SJSA1 (cell line): ENCODE measurements at regions not wholly inside any gene's neighbourhood (a gene's known extent, or its start where the extent isn't known, plus 50 kb on each side); places are given as distances from the start of the nearest gene placed in this dataset.

Source experiments
- DNase-seq, 2 experiments: peaks; one replicate each; pipeline ENCODE4 v3.0.0-alpha.2; 2015 to 2020; ENCODE audit warnings: low spot score in 2 of 2, low read depth in 1 of 2
- H3K27ac ChIP-seq: fragments of 250-450 bp; sonication (Bioruptor Pico); 2 replicates; pipeline ENCODE4 v1.5.1; 2020; ENCODE audit warnings: mild to moderate bottlenecking, moderate library complexity
- H3K27me3 ChIP-seq: fragments of 250-450 bp; sonication (Bioruptor Pico); replicated peaks from 2 replicates; pipeline ENCODE4 v1.5.1; 2020; ENCODE audit warnings: mild to moderate bottlenecking, moderate library complexity
- H3K36me3 ChIP-seq: fragments of 250-450 bp; sonication (Bioruptor Pico); 2 replicates; pipeline ENCODE4 v1.5.1; 2020; ENCODE audit warnings: mild to moderate bottlenecking
- H3K4me1 ChIP-seq: fragments of 250-450 bp; sonication (Bioruptor Pico); replicated peaks from 2 replicates; pipeline ENCODE4 v1.6.1; 2021; ENCODE audit warnings: mild to moderate bottlenecking
- H3K4me3 ChIP-seq: fragments of 250-450 bp; sonication (Bioruptor Pico); 2 replicates; pipeline ENCODE4 v1.5.1; 2020; ENCODE audit warnings: mild to moderate bottlenecking
- H3K9me3 ChIP-seq: fragments of 250-450 bp; sonication (Bioruptor Pico); replicated peaks from 2 replicates; pipeline ENCODE4 v1.5.1; 2020; ENCODE audit warnings: mild to moderate bottlenecking

DNA sequence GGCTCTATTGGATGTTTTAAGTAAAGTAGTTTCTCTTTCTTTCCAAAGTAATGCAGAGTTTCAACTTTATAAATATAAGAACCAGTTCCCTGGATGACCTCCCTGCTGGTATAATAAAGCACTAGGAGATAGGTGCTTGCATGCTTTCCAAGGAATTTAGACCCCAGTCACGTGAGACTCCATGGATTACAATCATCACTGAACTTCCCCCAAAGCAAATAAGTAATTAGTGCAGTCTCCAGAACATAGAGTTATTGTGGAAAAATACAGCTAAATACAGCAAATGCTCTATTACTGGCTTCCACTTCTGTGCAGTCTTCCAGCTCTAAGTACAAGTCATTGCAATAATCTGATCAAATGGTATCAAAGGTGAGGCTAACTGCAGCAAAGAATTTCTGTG lies 220.2 kb upstream of the STEAP1 start:
- Histone ChIP-seq H3K36me3 (no peaks in the 10 kb centered on the region), H3K9me3 (no peaks in the 10 kb centered on the region), H3K27ac (no peak overlapping the region), H3K4me3 (no peak overlapping the region), H3K4me1 (no peaks in the 10 kb centered on the region), H3K27me3 (no peaks in the 10 kb centered on the region)
- no peak for DNase-seq

DNA sequence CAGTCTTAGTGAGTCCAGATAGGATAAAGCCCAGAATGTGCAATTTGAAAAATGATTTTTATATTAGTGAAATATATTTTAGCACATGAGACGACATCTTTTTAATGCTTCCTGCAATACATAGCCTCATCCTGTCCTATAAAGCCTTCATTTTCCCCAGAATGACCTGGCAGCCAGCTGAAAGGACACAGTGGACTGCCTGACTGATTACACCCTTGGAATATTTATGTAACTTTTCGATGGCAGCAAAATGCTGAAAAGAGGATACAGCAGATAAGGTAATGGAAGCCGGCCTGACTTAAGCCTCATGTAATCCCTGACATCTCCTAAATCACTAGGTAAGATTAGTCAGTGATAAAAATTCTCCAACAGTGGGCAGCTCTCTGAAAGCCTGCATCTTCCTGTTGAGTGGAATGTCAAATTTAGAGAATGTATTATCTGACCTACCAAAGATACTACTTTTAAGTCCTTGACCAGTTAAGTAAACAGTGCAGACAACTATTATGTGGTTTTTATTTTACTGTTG lies 210.7 kb upstream of the STEAP1 start:
- Histone ChIP-seq H3K36me3 (no peaks in the 10 kb centered on the region), H3K9me3 (no peaks in the 10 kb centered on the region), H3K27ac (no peak overlapping the region), H3K4me3 (no peak overlapping the region), H3K4me1 (no peaks in the 10 kb centered on the region), H3K27me3 (no peaks in the 10 kb centered on the region; the same call in 1 of the 2 replicates)
- no peak for DNase-seq

DNA sequence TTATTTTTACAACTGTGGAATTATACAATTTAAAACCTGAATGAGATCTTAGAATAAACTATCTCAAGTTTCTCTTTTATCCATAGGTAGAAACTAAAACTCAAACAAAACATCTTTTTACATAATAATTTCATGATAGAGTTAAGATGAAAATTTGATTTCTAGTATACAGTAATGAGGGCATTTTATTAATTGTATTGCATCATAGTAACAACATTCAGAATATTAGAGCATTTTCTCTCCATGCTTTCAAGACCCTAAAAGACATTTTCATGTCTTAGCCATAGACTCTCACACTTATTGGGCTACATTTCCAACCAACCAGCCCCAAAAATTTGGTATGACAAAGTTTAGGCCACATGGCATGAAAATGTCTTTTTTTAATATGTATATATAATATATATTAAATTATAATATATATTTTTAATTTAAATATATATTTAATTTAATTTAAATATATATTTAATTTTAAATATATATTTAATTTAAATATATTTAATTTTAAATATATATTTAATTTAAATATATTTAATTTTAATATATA lies 195.7 kb upstream of the STEAP1 start:
- Histone ChIP-seq H3K27me3 (no peaks in the 10 kb centered on the region), H3K9me3 (no peaks in the 10 kb centered on the region), H3K36me3 (no peaks in the 10 kb centered on the region), H3K27ac (no peak overlapping the region), H3K4me3 (no peak overlapping the region), H3K4me1 (no peaks in the 10 kb centered on the region)
- DNase-seq, result no peak

DNA sequence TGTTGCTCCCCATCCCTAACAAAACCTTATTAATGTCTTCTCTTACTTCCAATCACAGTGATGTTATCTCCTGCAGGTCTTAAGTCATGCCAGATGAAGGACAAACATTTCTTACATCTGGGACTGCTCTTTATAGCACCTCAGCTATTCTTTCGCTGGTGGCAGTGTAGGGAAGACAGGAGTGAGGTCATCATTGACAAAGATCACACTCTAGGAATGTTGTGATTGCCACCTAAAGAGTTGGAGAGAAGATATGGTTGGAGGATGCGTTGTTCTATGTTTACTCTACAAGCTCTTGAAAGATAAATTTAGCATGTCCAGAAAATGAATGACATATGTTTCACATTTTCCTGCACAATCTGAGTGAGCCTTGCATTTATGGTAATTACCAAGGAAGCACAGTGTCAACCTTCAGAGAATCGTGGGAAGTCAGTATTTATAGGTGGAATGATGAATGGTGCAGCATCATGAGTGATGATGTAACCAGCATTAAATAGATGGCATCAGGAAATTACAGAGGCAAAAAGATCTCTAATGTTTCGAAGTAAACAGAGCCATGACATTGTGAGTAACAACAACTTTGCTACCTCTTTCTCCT lies 188.1 kb upstream of the STEAP1 start:
- Histone ChIP-seq H3K27ac (no peak overlapping the region), H3K9me3 (no peaks in the 10 kb centered on the region), H3K4me1 (no peaks in the 10 kb centered on the region), H3K4me3 (no peak overlapping the region), H3K36me3 (no peaks in the 10 kb centered on the region), H3K27me3 (no peaks in the 10 kb centered on the region)
- DNase-seq, result no peak

DNA sequence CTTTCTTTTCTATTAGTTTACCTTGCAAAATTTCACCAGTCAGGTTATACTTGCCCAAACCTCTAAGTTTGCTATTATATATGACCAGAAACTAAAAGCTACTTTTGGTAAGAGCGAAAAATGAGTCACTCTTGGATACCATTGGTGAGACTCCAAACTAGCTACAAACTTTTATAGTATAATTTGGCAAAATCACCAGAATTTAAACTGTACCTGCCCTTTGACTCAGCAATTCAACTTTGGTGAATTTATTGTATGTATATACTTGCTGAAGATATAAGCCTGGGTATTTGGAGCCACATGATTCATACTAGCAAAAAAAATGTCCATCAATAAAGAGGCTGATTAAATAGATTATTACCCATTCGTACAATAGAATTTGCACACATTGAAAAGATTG lies 178.7 kb upstream of the STEAP1 start:
- no peak overlapping the region for H3K27ac ChIP-seq
- no peak overlapping the region for H3K4me3 ChIP-seq
- H3K27me3 ChIP-seq, result no peaks in the 10 kb centered on the region
- no peaks in the 10 kb centered on the region for H3K9me3 ChIP-seq
- no peak for DNase-seq
- no peaks in the 10 kb centered on the region for H3K36me3 ChIP-seq
- no peaks in the 10 kb centered on the region for H3K4me1 ChIP-seq

DNA sequence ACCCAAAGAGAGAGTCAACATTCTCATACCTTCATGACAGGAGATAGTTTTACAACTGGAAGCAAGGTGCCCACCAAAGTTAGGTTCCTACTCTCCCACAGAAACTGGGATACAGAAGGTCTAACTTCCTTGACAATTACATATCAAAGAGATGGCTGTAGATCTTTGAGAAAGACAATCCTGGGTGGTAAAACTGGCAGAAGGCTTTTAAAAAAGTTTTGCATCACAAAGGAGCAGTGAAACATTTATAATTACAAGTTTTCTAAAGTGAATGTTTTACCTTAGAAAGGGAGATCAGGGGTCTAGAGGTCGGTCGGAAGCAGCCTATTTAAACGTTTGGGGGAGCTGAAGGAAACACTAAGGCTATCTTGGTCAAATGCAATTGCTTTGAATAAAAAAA lies 166.6 kb upstream of the STEAP1 start:
- no peak for DNase-seq
- no peaks in the 10 kb centered on the region for H3K27me3 ChIP-seq
- H3K27ac ChIP-seq, result no peak overlapping the region
- no peaks in the 10 kb centered on the region for H3K9me3 ChIP-seq
- no peak overlapping the region for H3K4me3 ChIP-seq
- no peaks in the 10 kb centered on the region for H3K4me1 ChIP-seq
- no peaks in the 10 kb centered on the region for H3K36me3 ChIP-seq

DNA sequence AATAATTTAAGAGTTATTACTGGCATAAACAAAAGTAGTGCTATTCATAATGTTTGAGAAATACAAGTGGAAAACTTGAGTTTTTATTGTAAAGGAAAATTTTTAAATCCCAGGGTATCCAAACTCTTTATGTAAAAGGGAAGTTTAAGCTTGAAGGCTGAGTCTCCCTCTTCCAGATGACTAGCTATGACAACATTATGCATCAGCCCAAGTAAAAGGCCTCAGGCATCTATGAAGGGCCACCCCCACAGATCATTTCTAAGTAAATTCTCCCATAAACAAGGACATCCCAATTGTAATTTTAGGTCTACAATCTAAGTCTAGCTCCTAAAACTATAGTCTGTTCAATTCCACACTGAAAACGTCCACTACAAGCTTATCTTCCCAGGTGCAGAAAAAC lies 166.2 kb upstream of the STEAP1 start:
- H3K9me3 ChIP-seq, result no peaks in the 10 kb centered on the region
- H3K4me3 ChIP-seq, result no peak overlapping the region
- no peak for DNase-seq
- no peaks in the 10 kb centered on the region for H3K4me1 ChIP-seq
- H3K36me3 ChIP-seq, result no peaks in the 10 kb centered on the region
- H3K27me3 ChIP-seq, result no peaks in the 10 kb centered on the region
- H3K27ac ChIP-seq, result no peak overlapping the region

DNA sequence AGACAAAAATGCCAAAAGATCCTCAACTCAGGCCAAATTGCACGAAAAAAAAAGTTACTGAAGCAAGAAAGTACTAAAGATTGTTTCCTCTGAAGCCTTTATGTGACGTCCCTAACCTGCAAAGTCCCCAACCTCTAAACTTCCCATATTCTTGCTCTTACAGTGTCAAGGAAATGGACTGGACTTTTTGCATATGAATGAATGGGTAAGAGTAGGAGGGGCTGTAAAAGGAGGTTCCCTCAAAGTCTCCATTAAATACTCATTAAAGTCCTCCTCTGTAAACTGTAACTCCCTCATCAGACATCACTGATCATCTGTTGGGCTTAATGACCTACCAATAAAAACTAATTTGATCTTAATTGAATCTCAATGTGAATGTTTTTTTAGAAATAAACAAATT lies 164.8 kb upstream of the STEAP1 start:
- Histone ChIP-seq H3K4me1 (no peaks in the 10 kb centered on the region), H3K9me3 (no peaks in the 10 kb centered on the region), H3K4me3 (no peak overlapping the region), H3K27me3 (no peaks in the 10 kb centered on the region), H3K27ac (no peak overlapping the region), H3K36me3 (no peaks in the 10 kb centered on the region)
- DNase-seq, result no peak

DNA sequence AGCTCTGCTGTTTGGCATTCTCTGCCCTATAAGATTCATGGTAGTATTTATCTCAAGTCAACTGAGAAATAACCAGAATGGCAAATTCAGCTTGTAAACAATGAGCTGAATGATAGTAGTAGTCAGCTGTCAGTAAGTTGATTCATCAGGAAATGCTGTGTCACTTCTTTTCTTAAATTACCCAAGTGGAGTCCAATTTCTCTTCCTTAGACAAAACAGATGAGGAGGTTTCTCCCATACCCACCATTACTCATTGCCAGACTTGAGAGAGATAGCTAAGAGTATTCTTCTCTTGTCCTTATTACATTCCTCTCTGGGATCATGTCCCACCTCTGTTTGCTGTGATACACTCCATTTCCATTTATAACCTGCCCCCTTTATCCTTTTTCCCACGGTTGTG lies 159.8 kb upstream of the STEAP1 start:
- no peaks in the 10 kb centered on the region for H3K4me1 ChIP-seq
- no peaks in the 10 kb centered on the region for H3K9me3 ChIP-seq
- no peaks in the 10 kb centered on the region for H3K36me3 ChIP-seq
- no peak overlapping the region for H3K4me3 ChIP-seq
- no peak for DNase-seq
- H3K27me3 ChIP-seq, result no peaks in the 10 kb centered on the region
- H3K27ac ChIP-seq, result no peak overlapping the region

DNA sequence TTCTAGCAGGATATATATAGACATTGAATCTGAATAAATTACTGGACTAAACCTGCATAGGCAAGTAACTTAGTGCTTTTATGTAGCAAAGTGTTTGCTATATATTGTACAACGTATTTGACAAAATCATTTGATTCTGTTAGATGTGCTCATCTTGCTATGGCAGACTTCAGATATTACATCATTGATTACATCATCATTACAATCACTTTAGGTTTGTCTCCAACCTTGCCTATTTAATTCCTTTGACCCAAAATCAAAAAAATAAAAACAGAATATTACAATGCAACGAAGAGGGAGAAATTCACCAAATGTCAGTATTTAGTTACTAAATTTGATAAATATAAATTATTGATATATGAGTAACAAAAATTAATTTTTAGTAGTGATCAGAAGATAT lies 155.7 kb upstream of the STEAP1 start:
- Histone ChIP-seq H3K4me1 (no peaks in the 10 kb centered on the region), H3K27me3 (no peaks in the 10 kb centered on the region), H3K36me3 (no peaks in the 10 kb centered on the region), H3K4me3 (no peak overlapping the region), H3K27ac (no peak overlapping the region), H3K9me3 (no peaks in the 10 kb centered on the region)
- no peak for DNase-seq

DNA sequence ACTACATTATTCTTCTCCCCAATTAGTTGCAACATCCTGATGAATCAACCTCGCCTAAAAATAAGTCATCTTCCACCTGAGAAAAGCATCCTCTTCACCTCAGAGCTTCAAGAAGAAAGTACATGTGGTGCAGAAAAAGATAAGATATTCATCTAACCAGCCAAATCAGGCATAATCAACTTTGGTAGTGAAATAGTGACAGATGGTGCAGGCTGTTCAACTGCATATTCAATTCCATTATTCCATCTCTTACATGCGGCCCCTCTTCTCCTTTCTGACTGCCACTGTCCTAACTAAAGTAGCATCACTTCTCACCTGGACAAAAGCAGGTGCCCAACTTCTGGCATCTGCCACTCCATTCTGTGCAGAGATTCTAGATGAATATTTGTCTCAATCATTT lies 148.4 kb upstream of the STEAP1 start:
- no peak for DNase-seq
- Histone ChIP-seq H3K9me3 (no peaks in the 10 kb centered on the region), H3K27ac (no peak overlapping the region), H3K36me3 (no peaks in the 10 kb centered on the region), H3K27me3 (0 out of 2 replicates have a peak, but pooled peaks cover 6% of the 10 kb centered on the region), H3K4me3 (no peak overlapping the region), H3K4me1 (no peaks in the 10 kb centered on the region)

DNA sequence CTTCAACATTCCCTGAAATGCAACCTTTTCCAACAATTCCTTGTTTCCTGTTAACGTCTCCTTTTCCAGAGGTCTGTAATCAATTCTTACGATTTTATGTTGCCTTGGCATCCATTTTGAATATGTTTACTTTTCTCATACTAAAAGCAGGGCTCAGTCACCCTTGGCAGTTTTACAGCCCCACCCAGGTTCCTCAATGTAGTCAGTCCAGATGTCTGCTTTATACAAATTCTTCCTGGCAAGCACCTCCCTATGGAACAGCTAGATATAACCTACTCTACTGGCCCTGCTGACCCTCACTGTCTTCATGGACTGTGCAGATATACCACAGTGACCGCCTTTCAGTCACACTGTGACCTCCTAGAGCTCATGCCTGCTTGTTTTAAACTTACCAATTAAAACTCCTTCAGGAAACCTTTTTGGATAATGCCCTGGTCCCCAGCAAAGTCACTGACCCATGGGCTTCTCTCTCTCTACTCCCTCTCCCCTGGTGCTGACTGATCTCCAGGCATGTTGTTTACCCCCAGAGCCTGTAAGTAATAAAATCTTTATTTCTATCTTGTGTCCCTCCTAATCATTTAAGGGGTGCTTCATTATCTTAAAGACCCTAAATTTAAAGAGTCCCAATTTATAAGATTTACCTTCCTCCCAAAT lies 147.1 kb upstream of the STEAP1 start:
- no peaks in the 10 kb centered on the region for H3K4me1 ChIP-seq
- no peak overlapping the region for H3K4me3 ChIP-seq
- no peak for DNase-seq
- H3K27me3 ChIP-seq, result 0 out of 2 replicates have a peak, but pooled peaks cover 6% of the 10 kb centered on the region
- no peaks in the 10 kb centered on the region for H3K36me3 ChIP-seq
- H3K27ac ChIP-seq, result no peak overlapping the region
- no peaks in the 10 kb centered on the region for H3K9me3 ChIP-seq

DNA sequence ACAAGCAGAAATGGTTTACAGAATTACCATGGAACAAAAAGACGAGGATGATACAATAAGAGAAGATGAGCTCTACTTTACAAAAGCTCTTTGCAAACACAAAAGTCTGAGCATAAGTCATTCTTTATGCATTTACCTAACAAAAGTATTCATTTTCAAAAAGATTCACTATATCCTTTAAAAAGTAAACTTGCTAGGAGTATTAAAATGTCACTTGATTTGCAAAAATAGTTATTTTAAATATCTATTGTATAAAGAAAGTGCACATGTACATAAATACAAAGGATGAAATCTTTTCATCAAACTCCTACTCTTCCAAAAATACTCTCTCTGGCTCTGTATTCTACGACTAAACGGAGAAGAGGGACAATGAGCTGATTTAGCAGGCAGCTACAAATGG lies 146.4 kb upstream of the STEAP1 start:
- no peak for DNase-seq
- H3K36me3 ChIP-seq, result no peaks in the 10 kb centered on the region
- no peak overlapping the region for H3K4me3 ChIP-seq
- H3K27ac ChIP-seq, result no peak overlapping the region
- no peaks in the 10 kb centered on the region for H3K4me1 ChIP-seq
- H3K27me3 ChIP-seq, result 0 out of 2 replicates have a peak, but pooled peaks cover 6% of the 10 kb centered on the region
- H3K9me3 ChIP-seq, result no peaks in the 10 kb centered on the region

DNA sequence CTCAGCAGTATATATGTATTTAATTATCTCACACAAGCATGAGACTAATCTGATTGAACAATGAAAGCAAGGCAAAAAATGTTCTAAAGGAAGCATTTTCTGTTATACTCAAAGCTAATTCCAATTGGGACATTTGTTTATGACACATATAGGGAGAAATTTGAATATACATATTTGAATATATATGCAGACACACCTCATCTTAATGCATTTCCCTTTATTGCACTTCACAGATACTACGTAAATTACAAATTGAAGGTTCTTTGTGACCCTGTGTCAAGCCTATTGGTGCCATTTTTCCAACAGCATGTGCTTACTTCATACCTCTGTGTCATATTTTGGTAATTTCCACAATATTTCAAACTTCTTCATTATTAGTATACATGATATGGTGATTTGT lies 132.1 kb upstream of the STEAP1 start:
- H3K9me3 ChIP-seq, result no peaks in the 10 kb centered on the region
- H3K27me3 ChIP-seq, result no peaks in the 10 kb centered on the region
- H3K27ac ChIP-seq, result no peak overlapping the region
- H3K4me1 ChIP-seq, result no peaks in the 10 kb centered on the region
- no peak for DNase-seq
- no peaks in the 10 kb centered on the region for H3K36me3 ChIP-seq
- H3K4me3 ChIP-seq, result no peak overlapping the region
